Lower leg skin (tissue), 3 donors: ENCODE measurements at regions not wholly inside any gene's neighbourhood (a gene's known extent, or its start where the extent isn't known, plus 50 kb on each side); places are given as distances from the start of the nearest gene placed in this dataset.

Experiments
- POLR2A ChIP-seq, 2 donors: fragments of 450-650 bp; IDR thresholded peaks; one replicate each; pipeline ENCODE4 v1.6.1; 2016 to 2017; ENCODE audit warnings: antibody characterized with exemption in 2 of 2, mild to moderate bottlenecking in 1 of 2, moderate library complexity in 1 of 2
- TF ChIP-seq, protein P1 (sequence below), 3 donors: fragments of 450-650 bp; IDR thresholded peaks; one replicate each; pipeline ENCODE4 v1.5.1; 2016; ENCODE audit warnings: antibody characterized with exemption in 3 of 3, mild to moderate bottlenecking in 3 of 3, moderate library complexity in 2 of 3

DNA sequence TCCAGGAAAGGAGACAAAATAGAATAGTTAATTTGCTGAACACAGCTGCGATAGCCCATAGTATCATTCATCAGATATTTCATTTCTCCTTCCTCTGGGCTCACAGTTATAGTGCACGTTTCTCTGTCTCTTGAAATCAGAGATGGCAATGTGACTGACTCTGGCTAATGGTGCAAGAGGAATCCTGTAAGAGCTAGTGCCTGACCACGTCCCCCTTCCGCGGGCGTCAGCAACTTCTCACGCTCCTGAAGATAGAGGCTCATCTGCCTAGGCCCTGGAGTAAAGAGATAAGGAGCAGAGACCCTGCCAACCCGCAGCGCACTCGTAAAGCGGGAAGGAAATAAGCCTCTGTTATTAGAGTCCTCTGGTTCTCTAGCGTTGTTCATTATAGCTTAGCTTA, 391.8 kb downstream of the VPS13C start:
- TF ChIP-seq POLR2A (IDR thresholded peaks at IDR 0.05) = no peak
- TF ChIP-seq, protein P1, sequence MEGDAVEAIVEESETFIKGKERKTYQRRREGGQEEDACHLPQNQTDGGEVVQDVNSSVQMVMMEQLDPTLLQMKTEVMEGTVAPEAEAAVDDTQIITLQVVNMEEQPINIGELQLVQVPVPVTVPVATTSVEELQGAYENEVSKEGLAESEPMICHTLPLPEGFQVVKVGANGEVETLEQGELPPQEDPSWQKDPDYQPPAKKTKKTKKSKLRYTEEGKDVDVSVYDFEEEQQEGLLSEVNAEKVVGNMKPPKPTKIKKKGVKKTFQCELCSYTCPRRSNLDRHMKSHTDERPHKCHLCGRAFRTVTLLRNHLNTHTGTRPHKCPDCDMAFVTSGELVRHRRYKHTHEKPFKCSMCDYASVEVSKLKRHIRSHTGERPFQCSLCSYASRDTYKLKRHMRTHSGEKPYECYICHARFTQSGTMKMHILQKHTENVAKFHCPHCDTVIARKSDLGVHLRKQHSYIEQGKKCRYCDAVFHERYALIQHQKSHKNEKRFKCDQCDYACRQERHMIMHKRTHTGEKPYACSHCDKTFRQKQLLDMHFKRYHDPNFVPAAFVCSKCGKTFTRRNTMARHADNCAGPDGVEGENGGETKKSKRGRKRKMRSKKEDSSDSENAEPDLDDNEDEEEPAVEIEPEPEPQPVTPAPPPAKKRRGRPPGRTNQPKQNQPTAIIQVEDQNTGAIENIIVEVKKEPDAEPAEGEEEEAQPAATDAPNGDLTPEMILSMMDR (IDR thresholded peaks at IDR 0.05) = no peak
